Fibroblast of the aortic adventitia (primary cell): ENCODE measurements at regions not wholly inside any gene's neighbourhood (a gene's known extent, or its start where the extent isn't known, plus 50 kb on each side); places are given as distances from the start of the nearest gene placed in this dataset.
A peak's percentile ranks its signal among the peaks of the same experiment; 100 is the strongest.
"Not testable (repeated sequence)": the region's sequence is repeated elsewhere in the genome, so short reads cannot be mapped to it uniquely, and the experiment has no call there.

ENCODE experiments used
- DNase-seq: peaks from one replicate; pipeline ENCODE4 v3.0.0-alpha.2; 2010; ENCODE audit warnings: low read depth
- H3K4me3 ChIP-seq: 2 replicates; pipeline ENCODE4 v1.5.1; 2011; ENCODE audit warnings: low read depth, mild to moderate bottlenecking, control low read depth, low read length, moderate library complexity
- CTCF ChIP-seq: IDR thresholded peaks from 2 replicates; pipeline ENCODE4 v1.5.1; 2011; ENCODE audit warnings: mild to moderate bottlenecking, low read length, control low read depth, inconsistent platforms; ENCODE audit not compliant: insufficient read depth

DNA sequence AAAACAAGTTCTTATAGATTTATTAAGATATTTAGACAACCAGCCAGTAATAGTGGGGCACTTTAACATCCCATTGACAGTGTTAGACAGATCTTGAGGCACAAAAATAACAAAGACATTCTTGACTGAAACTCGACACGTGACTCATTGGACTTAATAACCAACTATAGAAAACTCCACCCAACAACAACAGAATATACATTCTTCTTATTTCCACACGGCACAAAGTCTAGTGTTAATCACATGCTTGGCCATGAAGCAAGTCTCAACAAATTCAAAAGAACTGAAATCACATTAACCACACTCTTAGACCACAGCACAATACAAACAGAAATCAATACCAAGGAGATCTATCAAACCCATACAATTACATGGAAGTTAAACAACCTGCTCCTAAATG is 138.1 kb downstream of the ARL5B start:
- no peak overlapping the region for H3K4me3 ChIP-seq
- DNase-seq: no peak
- TF ChIP-seq CTCF: no peak

- no peak overlapping the region for H3K4me3 ChIP-seq
- DNase-seq: peak; percentile 40
- TF ChIP-seq CTCF: no peak
Measured at GRCh38 chr10:18822156-18822555, 162.9 kb downstream of the ARL5B start.

DNA sequence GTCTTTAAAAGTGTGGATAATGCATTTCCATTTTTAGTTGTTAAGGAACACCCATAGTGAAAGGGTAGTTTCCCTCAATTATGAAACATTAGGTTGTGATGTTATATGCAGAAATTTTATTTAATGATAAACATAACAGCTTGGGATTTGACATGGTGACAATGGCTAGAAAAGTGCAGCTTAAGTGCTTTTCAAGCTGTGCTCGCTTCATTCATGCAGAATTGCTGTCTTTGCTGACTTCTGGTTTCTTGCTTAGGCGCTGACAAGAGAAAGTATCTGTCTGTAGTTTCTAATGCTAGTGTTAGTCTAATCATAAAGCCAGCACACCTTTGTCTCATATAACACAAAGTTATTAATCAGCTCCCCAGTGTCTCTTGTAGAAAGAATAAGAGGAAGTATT is 170.0 kb downstream of the ARL5B start:
- no peak for TF ChIP-seq CTCF
- DNase-seq: no peak
- no peak overlapping the region for H3K4me3 ChIP-seq

DNA sequence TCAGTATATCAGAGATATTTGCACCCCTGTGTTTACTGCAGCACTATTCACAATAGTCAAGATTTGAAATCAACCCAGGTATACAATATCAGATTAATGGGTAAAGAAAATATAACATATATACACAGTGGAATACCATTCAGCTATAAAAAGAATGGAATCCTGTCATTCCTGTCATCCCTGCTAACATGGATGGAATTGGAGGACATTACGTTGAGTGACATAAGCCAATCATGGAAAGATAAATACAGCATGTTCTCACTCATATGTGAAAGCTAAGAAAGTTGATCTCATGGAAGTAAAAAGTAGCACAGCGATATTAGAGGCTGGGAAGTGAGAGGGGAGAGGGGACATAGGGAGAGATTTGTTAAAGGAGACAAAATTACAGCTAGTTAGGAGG is 171.0 kb downstream of the ARL5B start:
- no peak for DNase-seq
- TF ChIP-seq CTCF: no peak
- H3K4me3 ChIP-seq: no peak overlapping the region

GRCh38 chr10:18856623-18857022 is 192.0 kb upstream of the MALRD1 start:
- DNase-seq, H3K4me3 ChIP-seq: not testable (repeated sequence)

DNA sequence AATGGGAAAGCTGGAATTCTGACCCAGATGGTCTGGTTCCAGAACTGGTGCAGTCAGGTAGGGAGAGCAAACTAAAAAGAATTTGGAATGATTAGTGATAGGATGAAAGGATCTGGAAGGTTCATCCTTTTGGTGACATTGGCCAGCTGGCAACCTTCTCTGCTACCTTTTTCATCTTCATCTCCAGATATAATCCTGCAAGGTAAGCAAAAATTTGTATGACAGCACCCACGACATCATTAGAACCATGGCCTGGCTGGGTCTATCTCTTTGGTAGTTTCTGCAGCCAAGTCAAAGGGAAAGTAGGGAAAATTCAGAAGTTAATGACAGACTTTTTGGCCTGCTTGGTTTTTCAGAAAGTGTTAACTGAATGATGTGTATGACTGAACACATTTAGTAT is 188.9 kb upstream of the MALRD1 start:
- no peak for DNase-seq
- TF ChIP-seq CTCF: no peak
- H3K4me3 ChIP-seq: no peak overlapping the region

DNA sequence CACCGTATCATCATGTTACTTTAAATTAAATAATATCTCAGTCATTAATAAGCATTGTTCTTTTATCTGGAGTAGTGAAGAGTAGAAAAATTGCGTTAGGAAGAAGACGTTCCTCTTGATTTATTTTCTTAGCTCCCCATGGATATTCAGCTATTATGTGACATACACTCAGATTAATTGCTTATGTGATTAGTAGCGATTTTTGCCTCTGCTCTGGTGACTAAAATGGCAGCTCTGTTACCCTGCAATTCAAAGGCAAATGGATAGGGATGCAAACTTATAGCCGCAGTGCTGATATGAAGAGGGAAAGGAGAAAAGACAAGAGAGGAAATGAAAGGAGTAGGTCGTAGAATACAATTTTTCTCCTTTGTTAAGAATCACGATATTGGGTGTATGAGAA is 188.4 kb upstream of the MALRD1 start:
- TF ChIP-seq CTCF: no peak
- DNase-seq: no peak
- H3K4me3 ChIP-seq: no peak overlapping the region
